Dermis blood vessel endothelial cell (primary cell): ENCODE measurements at regions not wholly inside any gene's neighbourhood (a gene's known extent, or its start where the extent isn't known, plus 50 kb on each side); places are given as distances from the start of the nearest gene placed in this dataset.

Source experiments
- DNase-seq: peaks from one replicate; pipeline ENCODE4 v3.0.0; 2010

DNA sequence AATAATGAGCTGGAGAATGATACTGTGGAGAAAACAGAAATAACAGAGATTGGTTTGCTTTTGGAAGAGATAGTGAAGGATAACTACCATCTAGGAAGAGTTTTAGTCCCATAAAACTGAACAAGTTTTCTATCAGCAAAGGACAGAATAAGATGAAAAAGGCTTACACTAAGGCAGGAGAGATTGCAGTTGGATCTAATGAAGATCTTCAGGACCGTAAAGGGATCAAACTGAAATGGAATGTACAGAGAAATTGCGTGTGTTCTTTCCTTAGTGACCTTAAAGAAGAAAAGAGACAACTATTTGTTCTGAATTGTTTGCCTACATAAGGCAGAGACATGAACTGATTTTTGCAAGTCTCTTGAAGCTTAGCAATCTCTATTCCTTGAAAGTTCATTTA lies 191.7 kb upstream of the MTPN start:
- DNase-seq, result no peak

DNA sequence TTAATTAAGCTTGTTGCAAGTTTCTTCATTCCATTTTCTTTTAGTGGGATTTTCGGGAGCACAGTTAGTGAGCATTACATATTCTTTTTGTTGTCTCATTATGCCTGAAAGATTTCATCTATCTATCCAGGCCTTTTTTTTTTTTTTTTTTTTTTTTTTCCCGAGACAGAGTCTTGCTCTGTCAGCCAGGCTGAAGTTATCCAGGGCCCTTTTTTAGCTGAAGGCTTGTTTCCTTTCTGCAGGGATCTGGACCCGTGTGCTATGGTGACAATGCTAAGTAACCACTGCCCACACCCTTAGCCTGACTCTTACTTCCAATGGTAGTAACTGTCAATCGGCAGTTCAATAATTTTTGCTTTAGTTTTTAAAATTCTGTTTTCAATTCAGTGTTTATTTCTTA lies 190.8 kb upstream of the MTPN start:
- DNase-seq, result no peak

DNA sequence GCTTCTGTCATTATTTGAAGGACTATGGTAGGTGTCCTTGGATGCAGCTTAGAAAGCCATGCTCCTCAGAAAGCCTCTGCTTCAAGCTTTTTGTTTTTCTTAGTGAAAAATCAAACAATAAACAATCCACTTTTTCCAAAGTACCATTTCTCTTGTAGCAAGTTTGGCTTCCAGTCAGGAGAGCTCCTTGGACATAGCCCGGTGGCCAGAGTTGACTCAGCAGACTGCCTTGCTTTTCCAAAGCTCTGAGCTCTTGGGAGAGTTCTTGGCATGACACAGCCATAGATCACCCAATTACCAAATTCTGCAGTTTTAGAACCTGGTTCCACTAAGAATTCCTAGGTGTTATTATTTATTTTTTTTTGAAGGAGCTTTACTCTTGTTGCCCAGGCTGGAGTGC lies 189.4 kb upstream of the MTPN start:
- no peak for DNase-seq

DNA sequence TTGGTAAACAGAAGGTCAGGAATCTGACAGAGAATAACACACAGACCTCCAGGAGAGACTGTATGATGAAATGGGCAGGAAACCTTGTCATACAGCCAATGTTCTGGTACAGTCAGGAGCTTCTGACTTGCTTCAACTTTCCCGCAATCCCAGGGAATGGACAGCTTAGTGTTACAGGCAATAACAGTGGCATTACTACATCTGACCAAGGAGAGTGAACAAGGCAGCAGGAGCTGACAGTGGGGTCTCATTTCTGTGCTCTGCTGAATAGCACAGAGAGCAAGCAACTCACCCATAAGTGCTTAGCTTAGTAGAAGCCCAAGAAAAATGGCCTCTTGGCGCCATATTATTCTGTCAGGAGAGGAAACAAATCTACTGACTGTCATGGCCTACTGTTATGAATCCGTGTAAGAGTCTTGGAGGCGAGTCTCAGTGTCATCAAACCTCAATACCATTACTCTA lies 186.2 kb upstream of the MTPN start:
- no peak for DNase-seq

DNA sequence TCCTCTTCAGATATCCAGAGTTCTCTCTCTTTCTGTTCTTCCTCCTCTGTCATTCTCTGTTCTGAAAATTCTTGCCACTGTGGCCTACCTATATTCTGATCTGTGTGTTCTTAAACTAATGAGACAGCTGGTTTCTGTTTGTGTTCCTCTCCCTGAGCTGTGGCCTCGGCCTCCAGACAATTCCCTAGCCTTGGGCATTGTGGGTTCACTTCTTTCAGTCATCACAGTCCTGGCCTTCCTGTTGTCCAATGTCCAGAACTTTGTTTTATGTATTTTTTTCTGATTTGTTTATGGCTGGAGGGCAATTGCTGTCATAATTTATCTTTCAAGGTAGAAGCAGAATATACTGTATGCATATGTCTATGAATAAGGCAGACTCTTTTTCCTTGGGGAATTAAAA lies 173.2 kb upstream of the MTPN start:
- DNase-seq, result no peak

DNA sequence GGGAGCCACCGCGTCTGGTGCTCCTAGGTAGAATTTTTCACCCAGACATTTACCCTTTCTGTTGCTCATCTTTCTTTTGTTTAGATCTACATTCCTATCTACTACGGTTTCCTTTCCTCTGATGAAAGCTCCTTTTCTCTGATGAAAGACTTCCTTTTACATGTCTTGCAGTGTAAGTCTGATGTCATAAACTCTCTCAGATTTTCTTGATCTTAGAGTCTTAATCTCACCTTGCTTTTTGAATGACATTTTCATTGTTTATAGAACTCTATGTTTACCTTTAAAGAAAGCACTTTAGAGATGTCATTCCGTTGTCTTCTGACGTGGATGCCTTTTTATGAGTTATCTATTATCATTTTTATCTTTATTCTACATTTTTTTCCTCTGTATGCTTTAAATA lies 171.8 kb upstream of the MTPN start:
- DNase-seq, result no peak

DNA sequence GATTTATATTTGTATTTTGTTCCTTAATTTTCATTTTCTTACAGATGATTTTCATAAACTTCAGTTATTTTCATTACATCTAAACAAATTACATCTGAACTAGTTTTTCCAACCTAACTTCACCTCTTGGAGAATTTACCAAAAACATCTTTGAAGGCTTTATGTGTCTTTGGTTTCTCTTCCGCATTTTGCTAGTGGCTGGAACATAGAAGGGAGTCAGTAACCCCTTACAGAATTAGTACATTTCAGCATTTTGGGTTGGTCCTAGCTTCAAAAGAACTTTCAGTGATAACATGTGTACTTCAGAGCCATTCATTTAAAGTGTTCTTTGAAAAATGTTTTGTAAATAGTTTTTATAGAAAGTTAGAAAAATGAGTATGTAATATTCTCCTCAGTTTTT lies 169.8 kb upstream of the MTPN start:
- DNase-seq, result no peak

DNA sequence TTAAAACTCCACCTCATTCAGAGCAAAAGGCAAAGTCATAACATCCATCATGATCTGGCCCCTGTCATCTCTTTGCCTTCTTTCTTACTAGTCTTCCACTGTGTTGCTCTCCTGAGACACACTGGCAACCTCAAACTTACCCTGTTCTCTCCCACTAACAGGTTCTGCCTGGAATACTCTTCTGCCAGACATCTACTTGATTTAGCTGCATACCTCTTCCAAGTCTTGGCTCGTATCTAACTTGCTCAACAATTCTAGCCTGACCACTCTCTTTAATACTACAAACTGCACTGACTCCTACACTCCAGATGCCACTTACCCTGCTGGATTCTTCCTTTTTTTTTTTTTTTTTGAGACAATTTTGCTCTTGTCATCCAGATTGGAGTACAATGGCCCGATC lies 167.0 kb upstream of the MTPN start:
- DNase-seq, result no peak

DNA sequence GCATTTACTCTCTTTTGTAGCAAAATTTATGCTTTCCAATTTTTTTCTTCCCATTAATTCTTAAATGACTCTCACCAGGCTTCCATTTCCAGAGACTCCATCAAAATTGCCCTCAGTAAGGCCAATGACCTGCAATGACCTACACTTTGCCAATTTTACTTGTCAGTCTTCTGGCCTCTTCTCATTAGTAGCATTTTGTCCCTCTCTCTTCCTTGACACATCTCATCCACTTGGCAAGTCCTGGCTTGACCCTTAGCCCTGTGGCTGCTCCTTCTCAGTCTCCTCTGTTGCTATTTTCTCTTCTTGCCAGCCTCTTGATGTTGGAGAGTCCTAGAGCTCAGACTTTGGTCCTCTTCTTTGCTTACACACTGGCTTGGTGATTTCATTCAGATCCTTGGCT lies 166.1 kb upstream of the MTPN start:
- DNase-seq, result no peak

DNA sequence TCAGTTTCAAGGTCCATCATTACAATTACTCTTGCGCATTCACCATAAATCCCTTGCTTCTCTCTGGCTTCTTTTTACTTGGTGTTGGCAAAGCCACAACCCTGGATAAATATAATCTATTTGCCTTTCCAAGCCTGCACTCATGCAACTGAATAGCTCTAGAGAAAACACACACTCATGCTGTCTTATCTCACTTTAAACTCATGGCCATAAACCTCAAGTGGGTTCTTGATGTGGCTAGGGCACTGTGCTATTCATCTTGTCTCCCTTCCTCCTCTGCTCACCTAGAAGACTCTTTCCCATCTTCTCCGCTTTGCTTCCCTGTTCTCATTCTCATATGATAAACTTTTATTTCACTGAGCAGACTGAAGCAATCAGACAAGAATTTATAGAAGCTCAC lies 165.4 kb upstream of the MTPN start:
- no peak for DNase-seq

DNA sequence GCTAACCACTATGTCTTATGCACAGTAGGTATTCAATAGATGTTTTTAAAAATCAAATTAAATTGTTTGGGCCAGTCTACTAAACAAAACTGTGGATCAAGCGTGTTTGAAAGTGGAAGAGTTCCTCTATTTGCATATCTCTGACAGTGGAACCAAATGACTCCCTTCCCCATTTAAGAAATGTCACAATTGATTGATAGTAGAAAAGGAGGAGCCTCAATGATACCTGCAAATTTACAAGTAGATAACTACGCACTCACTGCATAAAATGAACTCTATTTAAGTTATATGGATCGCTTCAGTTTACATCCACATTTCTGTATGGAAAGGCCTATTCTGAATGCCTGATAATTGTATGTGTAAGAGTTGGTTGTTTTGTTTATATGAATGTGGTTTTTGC lies 163.3 kb upstream of the MTPN start:
- no peak for DNase-seq

DNA sequence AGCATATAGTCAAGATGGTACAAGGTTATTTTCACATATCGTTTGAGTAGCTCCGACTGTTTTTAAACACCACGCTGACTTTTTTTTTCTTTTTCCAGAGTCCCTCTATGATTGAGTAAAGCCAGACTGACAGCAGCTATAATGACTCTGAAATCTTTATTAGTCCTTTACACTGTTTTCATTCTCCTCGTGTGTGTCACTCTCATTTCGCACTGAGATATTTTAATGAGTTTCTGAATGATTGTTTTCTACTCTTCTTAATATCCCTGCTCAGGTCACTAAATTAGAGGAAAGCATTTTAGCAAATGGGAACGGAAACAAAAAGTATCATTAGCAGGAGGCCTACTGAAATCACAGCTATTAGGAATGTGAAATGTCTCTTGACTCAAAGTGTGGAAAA lies 162.3 kb upstream of the MTPN start:
- no peak for DNase-seq

DNA sequence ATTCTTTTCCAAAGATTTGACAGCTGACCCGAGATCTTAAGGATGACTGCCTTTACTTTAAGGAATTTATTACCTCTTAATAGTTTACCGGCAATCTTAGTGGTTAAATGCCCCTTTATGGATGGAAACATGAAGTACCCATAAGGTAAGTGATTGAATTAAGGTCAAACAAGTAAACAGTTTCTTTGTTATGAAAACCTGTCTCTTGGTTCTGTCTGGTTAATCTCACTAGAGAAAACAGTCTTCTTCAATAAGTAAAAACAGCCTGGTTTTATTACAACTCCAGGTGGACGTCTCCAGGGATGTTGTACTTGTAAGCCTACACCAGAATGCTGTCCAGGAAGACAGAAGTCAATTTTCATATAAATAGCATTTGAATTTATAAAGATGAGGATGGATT lies 161.8 kb upstream of the MTPN start:
- no peak for DNase-seq

DNA sequence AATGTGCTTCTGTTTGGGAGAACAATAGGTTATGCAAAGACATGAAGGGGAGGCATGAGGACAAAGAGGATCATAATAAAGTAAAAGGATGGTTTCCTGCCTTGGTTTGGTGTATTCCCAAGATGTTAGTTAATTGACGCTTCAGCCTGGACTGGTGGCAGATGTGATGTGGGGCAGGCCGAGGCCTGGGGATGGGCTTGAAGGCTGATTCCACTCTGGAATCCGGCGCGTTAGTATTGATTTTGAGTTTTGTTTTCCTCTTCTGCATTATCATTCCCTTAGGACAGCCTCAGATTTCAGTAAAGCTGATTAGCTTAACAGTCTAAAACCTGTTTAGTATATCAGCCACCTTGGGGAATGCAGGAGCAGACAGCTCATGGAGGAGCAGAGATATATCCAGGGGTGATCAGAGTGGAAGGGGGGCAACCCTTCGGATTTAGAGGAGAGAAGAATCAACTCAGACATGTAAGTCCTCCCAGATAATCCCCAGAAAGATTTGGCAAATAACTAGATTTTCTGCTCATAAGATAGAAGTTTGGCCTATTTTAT lies 159.8 kb upstream of the MTPN start:
- DNase-seq, result no peak

DNA sequence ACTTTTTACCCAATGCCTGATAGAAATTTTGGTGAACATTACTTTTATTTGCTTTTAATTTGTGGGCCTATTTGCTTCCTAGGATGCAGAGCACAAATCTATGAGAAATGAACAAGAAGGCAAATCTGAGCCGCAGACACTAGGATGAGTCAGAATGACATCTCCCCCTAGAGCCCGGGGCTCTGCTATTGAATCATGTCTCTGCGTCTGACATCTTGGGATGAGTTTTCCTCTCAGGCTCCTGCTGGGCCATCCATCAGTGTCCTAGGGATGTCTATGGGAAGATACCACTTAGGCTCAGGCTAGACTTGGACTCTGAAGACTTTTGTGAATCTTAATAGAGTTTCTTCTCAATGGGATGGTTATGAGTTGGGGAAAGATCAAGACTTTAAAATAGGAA lies 157.3 kb upstream of the MTPN start:
- DNase-seq, result no peak

DNA sequence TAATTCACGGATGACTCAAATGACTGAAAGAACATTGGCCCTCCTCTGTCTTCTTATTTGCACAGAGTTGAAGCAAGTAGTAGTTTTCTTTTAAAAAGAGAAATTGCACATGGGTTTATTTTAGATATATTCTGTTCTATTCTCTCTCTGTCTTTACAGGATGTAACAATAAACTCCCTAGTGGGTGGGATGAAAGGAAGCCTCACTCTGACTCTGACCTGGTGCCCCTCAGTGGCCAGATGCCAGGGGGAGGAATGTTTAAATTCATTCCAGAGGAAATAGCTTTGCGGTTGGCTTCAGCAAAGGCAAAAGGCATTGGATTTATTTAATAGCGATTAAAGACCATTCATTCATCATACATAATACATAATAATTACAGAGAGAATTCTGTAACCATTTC lies 156.4 kb upstream of the MTPN start:
- DNase-seq, result no peak

DNA sequence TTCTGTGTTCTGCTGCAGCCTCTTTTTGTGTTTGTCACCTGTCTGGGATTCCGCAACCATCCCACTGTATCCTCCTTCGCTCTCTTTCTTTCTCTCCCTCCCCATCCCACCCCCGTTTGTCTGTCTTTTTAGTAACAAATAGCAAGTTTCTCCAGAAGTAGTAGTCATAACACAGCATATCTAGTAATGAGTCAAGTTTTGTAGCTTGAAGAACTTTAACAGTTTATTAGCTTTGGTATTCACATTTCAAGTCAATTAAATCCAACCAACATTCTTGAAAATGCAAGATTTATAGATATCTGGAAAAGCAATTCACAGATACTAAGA lies 154.1 kb upstream of the MTPN start:
- DNase-seq, result no peak

DNA sequence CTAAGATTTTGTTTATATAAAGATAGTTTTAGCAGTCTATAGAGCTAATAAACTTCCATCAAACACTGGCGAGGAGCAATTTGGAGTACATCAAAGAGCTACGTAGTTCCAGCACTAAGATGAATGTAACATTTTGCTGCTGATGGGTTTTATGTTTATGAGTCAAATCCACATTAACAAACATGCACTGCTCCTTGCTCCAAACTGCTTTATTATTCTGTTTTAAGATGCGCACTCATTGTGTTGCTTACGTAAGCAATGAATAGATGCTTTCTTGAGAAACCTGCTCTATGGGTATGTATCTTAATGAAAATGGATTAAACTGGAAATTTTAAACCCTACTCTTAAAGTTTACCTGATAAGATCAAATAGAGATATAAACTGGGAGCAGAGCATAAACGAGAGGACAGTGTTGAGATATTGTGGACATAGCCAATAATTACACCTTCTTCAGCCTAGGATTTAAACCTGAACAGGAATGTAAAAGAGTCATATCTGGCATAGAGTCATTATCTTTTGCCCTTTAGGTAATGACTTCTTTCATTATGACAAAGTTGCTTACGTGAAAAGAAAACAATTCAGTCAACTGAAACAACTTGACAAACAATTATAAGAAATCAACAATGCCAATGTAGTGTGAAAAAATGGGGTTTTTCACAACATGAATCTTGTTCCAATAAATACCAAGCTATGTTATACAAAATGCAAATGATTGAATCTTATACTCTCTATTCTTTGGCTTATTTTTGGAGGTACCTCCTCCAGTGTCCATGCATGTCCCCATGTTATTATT lies 153.5 kb upstream of the MTPN start:
- DNase-seq, result no peak

DNA sequence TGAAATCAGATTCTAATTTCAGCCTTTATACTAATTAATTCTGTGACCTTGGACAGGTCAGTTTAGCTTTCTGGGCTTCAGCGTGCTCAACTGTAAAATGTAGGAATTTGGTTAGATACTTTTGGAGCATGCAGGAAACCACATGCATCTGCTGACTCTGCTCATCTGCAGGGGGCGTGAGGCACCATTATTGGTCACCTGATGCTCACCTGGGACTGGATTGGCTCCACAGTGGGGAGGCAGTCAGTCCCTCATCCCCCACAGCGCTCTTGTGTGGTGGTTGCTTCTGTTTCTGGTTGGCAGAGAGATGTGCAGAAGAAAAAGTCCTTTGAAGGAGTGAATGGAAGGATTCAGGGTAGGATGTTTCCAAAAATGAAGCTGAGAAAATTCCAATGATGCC lies 150.9 kb upstream of the MTPN start:
- no peak for DNase-seq

DNA sequence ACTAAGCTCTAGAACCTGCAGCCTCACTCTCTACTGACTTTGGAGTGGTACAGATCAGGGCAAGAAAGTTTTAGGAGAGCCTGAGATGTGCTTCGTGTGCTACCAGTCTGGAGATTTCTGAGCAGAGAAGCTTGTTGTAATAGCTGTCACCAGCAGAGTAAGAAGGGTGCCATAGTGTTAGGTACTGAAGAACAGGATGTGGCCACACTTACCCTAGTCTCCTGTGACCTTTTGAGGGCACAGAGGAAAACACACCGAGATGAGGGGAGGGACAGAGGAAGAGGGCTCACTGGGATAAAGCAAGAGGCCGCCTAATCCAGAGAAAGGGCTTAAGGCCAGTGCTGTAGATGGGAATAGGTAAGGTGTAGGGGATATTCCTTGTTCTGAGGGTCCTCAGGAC lies 146.2 kb upstream of the MTPN start:
- DNase-seq, result no peak

DNA sequence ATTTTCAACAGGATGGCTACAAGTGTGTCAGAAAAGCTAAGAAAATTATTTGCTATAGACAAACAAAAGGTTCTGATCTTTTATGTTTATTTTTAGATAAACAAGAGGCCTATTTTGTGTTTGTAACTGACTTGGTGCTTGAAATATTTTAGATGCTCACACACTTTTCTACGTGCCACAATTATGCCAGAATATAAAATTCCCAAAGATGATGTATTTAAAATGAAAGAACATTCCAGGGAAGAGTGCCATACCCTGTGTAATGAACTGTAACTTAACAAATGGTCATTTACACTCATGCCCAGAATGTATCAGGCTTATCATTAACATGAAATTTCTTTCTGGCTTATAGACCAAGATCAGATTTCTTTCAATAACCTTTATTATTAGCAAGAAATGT lies 144.9 kb upstream of the MTPN start:
- DNase-seq, result no peak

DNA sequence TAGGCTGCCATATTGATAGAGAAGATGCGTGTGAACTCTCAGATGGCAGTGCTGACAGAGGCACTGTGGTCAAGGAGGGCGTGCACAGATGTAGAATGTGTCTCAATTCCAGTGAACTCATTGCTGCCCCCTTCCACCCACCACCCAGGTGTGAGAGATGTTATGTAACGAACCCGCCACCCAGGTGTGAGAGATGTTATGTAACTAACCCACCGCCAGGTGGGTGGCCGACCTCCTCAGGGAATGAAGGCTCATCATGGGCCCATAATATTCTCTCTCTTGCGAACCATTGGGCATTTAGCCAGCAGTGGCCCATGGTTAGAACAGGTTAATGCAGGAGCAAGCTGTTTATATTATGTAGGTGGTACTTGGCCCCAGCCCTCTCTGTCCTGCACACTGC lies 140.4 kb upstream of the MTPN start:
- DNase-seq, result no peak

DNA sequence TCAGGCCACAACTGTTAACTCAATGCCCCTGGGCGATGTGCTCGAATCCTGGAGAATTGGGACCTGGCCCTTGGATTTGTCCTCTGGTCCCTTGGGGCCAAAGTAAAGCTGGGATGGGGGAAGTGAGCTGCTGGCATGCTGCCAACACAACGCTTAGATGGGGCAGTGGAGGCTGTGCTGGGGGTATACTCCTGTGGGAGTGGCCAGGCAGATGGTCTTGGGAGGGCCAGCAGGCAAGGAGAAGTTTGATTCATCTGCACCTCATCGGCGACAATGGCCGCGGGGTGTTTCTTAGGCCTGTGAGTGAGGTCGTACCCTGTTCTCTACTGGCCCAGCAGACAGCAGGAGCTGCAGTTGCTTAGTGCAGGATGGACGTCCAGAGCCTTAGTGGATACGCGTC lies 139.0 kb upstream of the MTPN start:
- no peak for DNase-seq

DNA sequence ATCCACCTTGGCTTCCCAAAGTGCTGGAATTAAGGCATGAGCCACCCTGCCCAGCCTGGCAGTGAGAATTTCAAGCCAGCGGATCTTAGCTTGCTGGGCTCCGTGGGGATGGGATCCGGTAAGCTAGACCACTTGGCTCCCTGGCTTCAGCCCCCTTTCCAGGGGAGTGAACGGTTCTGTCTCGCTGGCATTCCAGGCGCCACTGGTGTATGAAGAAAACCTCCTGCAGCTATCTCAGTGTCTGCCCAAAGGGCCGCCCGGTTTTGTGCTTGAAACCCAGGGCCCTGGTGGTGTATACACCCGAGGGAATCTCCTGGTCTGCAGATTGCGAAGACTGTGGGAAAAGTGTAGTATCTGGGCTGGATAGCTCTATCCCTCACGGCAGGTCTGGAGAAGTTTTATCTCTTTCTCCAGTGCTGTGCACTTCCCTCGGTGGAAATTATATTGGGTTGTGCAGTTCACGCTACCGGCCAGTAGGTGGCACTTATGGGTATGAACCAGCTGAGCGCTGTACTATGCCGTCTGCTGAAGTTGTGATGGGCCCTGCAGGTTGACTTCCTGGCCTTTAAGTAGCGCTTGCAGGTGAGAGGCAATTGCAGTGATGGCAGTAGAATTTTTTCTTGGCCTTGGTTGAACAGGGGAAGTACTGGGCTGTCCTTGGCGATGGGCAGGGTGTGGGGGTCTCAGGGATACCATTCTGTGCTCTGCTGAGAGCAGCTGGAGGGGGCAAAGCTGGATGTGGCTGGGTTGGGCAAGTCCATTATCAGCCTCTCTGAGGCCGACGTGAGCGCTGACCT lies 138.0 kb upstream of the MTPN start:
- peak; percentile 71 for DNase-seq
